WI38 (cell line): ENCODE measurements at regions not wholly inside any gene's neighbourhood (a gene's known extent, or its start where the extent isn't known, plus 50 kb on each side); places are given as distances from the start of the nearest gene placed in this dataset.
A peak's percentile ranks its signal among the peaks of the same experiment; 100 is the strongest.
"Not testable (repeated sequence)": the region's sequence is repeated elsewhere in the genome, so short reads cannot be mapped to it uniquely, and the experiment has no call there.

Experiments used
- H3K4me3 ChIP-seq: 2 replicates; pipeline ENCODE4 v1.5.1; 2011; ENCODE audit warnings: low read depth, mild to moderate bottlenecking, control low read depth, low read length
- CTCF ChIP-seq: IDR thresholded peaks from 2 replicates; pipeline ENCODE4 v1.5.1; 2012; ENCODE audit warnings: low read depth, mild to moderate bottlenecking, control low read depth, low read length

- no peak for TF ChIP-seq CTCF
- no peak overlapping the region for H3K4me3 ChIP-seq
Observed at GRCh38 chr9:124120272-124120671, 108.7 kb downstream of the LHX2 start.

GRCh38 chr9:124121725-124122124 is 110.2 kb downstream of the LHX2 start:
- H3K4me3 ChIP-seq = no peak overlapping the region
- no peak for TF ChIP-seq CTCF

GRCh38 chr9:124122321-124122720 is 110.8 kb downstream of the LHX2 start:
- H3K4me3 ChIP-seq = no peak overlapping the region
- no peak for TF ChIP-seq CTCF

- H3K4me3 ChIP-seq = no peak overlapping the region
- peak; percentile 48 for TF ChIP-seq CTCF
Observed at GRCh38 chr9:124122813-124123462, 111.4 kb downstream of the LHX2 start.

- H3K4me3 ChIP-seq = not testable (repeated sequence)
Observed at GRCh38 chr9:124123621-124124020, 112.1 kb downstream of the LHX2 start.

- H3K4me3 ChIP-seq = no peak overlapping the region
- no peak for TF ChIP-seq CTCF
Observed at GRCh38 chr9:124124729-124125650, 113.4 kb downstream of the LHX2 start.

- TF ChIP-seq CTCF = no peak
- H3K4me3 ChIP-seq = no peak overlapping the region
Observed at GRCh38 chr9:124125651-124125977, 114.0 kb downstream of the LHX2 start.
